MM.1S (cell line): ENCODE measurements at regions not wholly inside any gene's neighbourhood (a gene's known extent, or its start where the extent isn't known, plus 50 kb on each side); places are given as distances from the start of the nearest gene placed in this dataset.

Experiments
- DNase-seq: peaks from one replicate; pipeline ENCODE4 v3.0.0-alpha.2; 2015
- H2AFZ ChIP-seq: fragments of 300-600 bp; sonication (generic); 2 replicates; pipeline ENCODE4 v1.6.0; 2016; ENCODE audit warnings: antibody characterized with exemption, low read length
- H3F3A ChIP-seq: fragments of 300-600 bp; sonication (generic); 2 replicates; pipeline ENCODE4 v1.6.1; 2016; ENCODE audit warnings: mild to moderate bottlenecking, antibody characterized with exemption, low read length, moderate library complexity, mixed read lengths; ENCODE audit not compliant: insufficient read depth
- H3K27ac ChIP-seq: fragments of 300-600 bp; sonication (generic); 2 replicates; pipeline ENCODE4 v1.5.1; 2016; ENCODE audit warnings: mild to moderate bottlenecking, low read length
- H3K27me3 ChIP-seq: fragments of 300-600 bp; sonication (generic); replicated peaks from 2 replicates; pipeline ENCODE4 v1.6.0; 2016; ENCODE audit warnings: low read length; ENCODE audit not compliant: insufficient read depth
- H3K36me3 ChIP-seq: fragments of 300-600 bp; sonication (generic); replicated peaks from 2 replicates; pipeline ENCODE4 v1.6.1; 2016; ENCODE audit warnings: mild to moderate bottlenecking, low read length, mixed read lengths; ENCODE audit not compliant: insufficient read depth
- H3K4me1 ChIP-seq: fragments of 300-600 bp; sonication (generic); 2 replicates; pipeline ENCODE4 v1.6.1; 2016; ENCODE audit warnings: low read length, mixed read lengths
- H3K4me2 ChIP-seq: fragments of 300-600 bp; sonication (generic); 2 replicates; pipeline ENCODE4 v1.6.0; 2016; ENCODE audit warnings: low read depth, low read length
- H3K4me3 ChIP-seq: fragments of 300-600 bp; sonication (generic); 2 replicates; pipeline ENCODE4 v1.5.1; 2016; ENCODE audit warnings: low read length, mixed read lengths
- H3K79me2 ChIP-seq: fragments of 300-600 bp; sonication (generic); 2 replicates; pipeline ENCODE4 v1.6.1; 2016; ENCODE audit warnings: mixed run types, low read length, mixed read lengths
- H3K9ac ChIP-seq: fragments of 300-600 bp; sonication (generic); 2 replicates; pipeline ENCODE4 v1.6.1; 2016; ENCODE audit warnings: low read length, mixed read lengths
- H3K9me2 ChIP-seq: fragments of 300-600 bp; sonication (generic); replicated peaks from 2 replicates; pipeline ENCODE4 v1.6.1; 2016; ENCODE audit warnings: mild to moderate bottlenecking, low read length, mixed read lengths; ENCODE audit not compliant: insufficient read depth
- H3K9me3 ChIP-seq: fragments of 300-600 bp; sonication (generic); replicated peaks from 2 replicates; pipeline ENCODE4 v1.6.1; 2016; ENCODE audit warnings: mild to moderate bottlenecking, low read length, mixed read lengths; ENCODE audit not compliant: insufficient read depth
- H4K20me1 ChIP-seq: fragments of 300-600 bp; sonication (generic); 2 replicates; pipeline ENCODE4 v1.6.1; 2016; ENCODE audit warnings: mild to moderate bottlenecking, low read length, moderate library complexity, mixed read lengths; ENCODE audit not compliant: insufficient read depth
- EZH2 ChIP-seq: fragments of 300-600 bp; sonication (generic); optimal IDR thresholded peaks from 2 replicates; pipeline ENCODE3; 2017; ENCODE audit warnings: low read depth, mild to moderate bottlenecking, antibody characterized with exemption, low read length, mixed read lengths
- EZH2phosphoT487 ChIP-seq: fragments of 300-600 bp; sonication (generic); IDR thresholded peaks from 2 replicates; pipeline ENCODE4 v1.6.1; 2018; ENCODE audit warnings: antibody characterized with exemption, low read length
- TF ChIP-seq, protein P1 (sequence below): fragments of 300-600 bp; sonication (generic); IDR thresholded peaks from 2 replicates; pipeline ENCODE4 v1.5.1; 2016; ENCODE audit warnings: antibody characterized with exemption, low read length, mixed read lengths

DNA sequence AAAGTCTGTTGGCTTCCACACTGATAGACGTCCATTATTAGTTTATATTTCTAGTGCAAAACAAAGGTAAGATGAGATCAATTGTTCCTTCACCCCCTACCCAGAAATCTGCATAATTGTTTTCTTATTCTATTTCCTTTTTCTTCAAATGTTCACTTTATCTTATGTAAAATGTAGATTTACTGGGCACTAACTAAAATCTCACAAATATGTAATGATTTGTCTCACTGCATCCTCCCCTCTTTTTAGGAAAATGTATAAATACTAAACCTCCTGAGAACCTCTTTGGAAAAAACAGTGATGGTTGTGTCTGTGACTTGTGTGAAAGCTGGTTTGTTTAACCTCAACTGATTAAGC lies 1377.2 kb upstream of the MIR17HG start:
- no peak for TF ChIP-seq EZH2phosphoT487
- TF ChIP-seq, protein P1, sequence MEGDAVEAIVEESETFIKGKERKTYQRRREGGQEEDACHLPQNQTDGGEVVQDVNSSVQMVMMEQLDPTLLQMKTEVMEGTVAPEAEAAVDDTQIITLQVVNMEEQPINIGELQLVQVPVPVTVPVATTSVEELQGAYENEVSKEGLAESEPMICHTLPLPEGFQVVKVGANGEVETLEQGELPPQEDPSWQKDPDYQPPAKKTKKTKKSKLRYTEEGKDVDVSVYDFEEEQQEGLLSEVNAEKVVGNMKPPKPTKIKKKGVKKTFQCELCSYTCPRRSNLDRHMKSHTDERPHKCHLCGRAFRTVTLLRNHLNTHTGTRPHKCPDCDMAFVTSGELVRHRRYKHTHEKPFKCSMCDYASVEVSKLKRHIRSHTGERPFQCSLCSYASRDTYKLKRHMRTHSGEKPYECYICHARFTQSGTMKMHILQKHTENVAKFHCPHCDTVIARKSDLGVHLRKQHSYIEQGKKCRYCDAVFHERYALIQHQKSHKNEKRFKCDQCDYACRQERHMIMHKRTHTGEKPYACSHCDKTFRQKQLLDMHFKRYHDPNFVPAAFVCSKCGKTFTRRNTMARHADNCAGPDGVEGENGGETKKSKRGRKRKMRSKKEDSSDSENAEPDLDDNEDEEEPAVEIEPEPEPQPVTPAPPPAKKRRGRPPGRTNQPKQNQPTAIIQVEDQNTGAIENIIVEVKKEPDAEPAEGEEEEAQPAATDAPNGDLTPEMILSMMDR = no peak
- TF ChIP-seq EZH2 = no peak
- no peaks in the 10 kb centered on the region for H3F3A ChIP-seq
- H3K4me2 ChIP-seq = no peak overlapping the region
- no peak overlapping the region for H3K9ac ChIP-seq
- H3K4me3 ChIP-seq = no peak overlapping the region
- no peaks in the 10 kb centered on the region for H3K9me3 ChIP-seq
- H3K4me1 ChIP-seq = no peaks in the 10 kb centered on the region
- no peak overlapping the region for H2AFZ ChIP-seq
- no peak for DNase-seq
- no peaks in the 10 kb centered on the region for H4K20me1 ChIP-seq
- no peaks in the 10 kb centered on the region for H3K79me2 ChIP-seq
- no peaks in the 10 kb centered on the region for H3K27me3 ChIP-seq
- H3K9me2 ChIP-seq = no peaks in the 10 kb centered on the region
- no peak overlapping the region for H3K27ac ChIP-seq
- H3K36me3 ChIP-seq = no peaks in the 10 kb centered on the region

GRCh38 chr13:89977203-89977602 lies 1370.3 kb upstream of the MIR17HG start:
- H3K27me3 ChIP-seq = no peaks in the 10 kb centered on the region
- no peak overlapping the region for H2AFZ ChIP-seq
- H3K9ac ChIP-seq = no peak overlapping the region
- DNase-seq = no peak
- H4K20me1 ChIP-seq = no peaks in the 10 kb centered on the region
- no peak overlapping the region for H3K4me2 ChIP-seq
- no peak overlapping the region for H3K27ac ChIP-seq
- H3K36me3 ChIP-seq = no peaks in the 10 kb centered on the region
- no peaks in the 10 kb centered on the region for H3F3A ChIP-seq
- H3K9me2 ChIP-seq = no peaks in the 10 kb centered on the region
- no peak overlapping the region for H3K4me3 ChIP-seq
- TF ChIP-seq EZH2phosphoT487 (no peak), EZH2 (no peak)
- TF ChIP-seq, protein P1 = no peak
- H3K4me1 ChIP-seq = no peaks in the 10 kb centered on the region
- H3K79me2 ChIP-seq = no peaks in the 10 kb centered on the region
- no peaks in the 10 kb centered on the region for H3K9me3 ChIP-seq

DNA sequence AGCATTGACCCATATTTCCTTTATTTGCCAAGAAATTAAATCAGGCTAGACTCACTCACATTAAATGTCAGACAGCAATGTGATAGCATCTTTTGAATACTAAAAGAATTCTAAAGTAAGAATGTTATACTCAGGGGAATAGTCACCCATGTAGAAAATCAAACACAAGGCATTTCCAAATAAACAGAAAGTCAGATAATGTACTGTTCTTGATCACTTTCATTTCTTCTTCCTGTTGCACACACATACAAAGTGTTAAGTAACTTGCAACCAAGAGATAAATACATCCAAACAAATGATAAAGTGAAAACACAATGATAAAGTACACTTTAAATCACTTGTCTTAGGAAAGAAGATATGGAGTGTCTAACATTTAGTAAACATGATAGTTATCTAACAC lies 1366.6 kb upstream of the MIR17HG start:
- Histone ChIP-seq H3K27me3 (no peaks in the 10 kb centered on the region), H3K9me2 (no peaks in the 10 kb centered on the region), H3F3A (no peaks in the 10 kb centered on the region), H4K20me1 (no peaks in the 10 kb centered on the region), H3K4me3 (no peak overlapping the region), H3K9me3 (no peaks in the 10 kb centered on the region), H3K4me1 (no peaks in the 10 kb centered on the region), H2AFZ (no peak overlapping the region), H3K4me2 (no peak overlapping the region), H3K9ac (no peak overlapping the region), H3K36me3 (no peaks in the 10 kb centered on the region), H3K79me2 (no peaks in the 10 kb centered on the region), H3K27ac (no peak overlapping the region)
- TF ChIP-seq EZH2phosphoT487 (no peak), EZH2 (no peak)
- TF ChIP-seq, protein P1 = no peak
- DNase-seq = no peak
